ENCODE measurements at regions not wholly inside any gene's neighbourhood (a gene's known extent, or its start where the extent isn't known, plus 50 kb on each side); places are given as distances from the start of the nearest gene placed in this dataset.
A peak's percentile ranks its signal among the peaks of the same experiment; 100 is the strongest.
"Not testable (repeated sequence)": the region's sequence is repeated elsewhere in the genome, so short reads cannot be mapped to it uniquely, and the experiment has no call there.

GRCh38 chr22:22716136-22716665 lies 71.8 kb downstream of the GGTLC2 start:
- no peak for DNase-seq (ENCODE audit: low read depth)

GRCh38 chr22:22717664-22718063 lies 73.2 kb downstream of the GGTLC2 start:
- no peak for DNase-seq (ENCODE audit: low read depth)

- DNase-seq (ENCODE audit: low read depth) = peak; percentile 40
These were observed 75.8 kb downstream of the GGTLC2 start for GRCh38 chr22:22720201-22720723.

- no peak for DNase-seq (ENCODE audit: low read depth)
These were observed 76.4 kb downstream of the GGTLC2 start for GRCh38 chr22:22720724-22721261.

- peak; percentile 29 for DNase-seq (ENCODE audit: low read depth)
These were observed 77.4 kb downstream of the GGTLC2 start for GRCh38 chr22:22721681-22722354.

- DNase-seq (ENCODE audit: low read depth) = no peak
These were observed 84.0 kb downstream of the GGTLC2 start for GRCh38 chr22:22728382-22728781.

- DNase-seq (ENCODE audit: low read depth) = no peak
These were observed 86.4 kb downstream of the GGTLC2 start for GRCh38 chr22:22730655-22731373.

GRCh38 chr22:22731374-22731676 lies 86.9 kb downstream of the GGTLC2 start:
- DNase-seq (ENCODE audit: low read depth) = no peak

- not testable (repeated sequence) for DNase-seq (ENCODE audit: low read depth)
These were observed 88.6 kb downstream of the GGTLC2 start for GRCh38 chr22:22733006-22733405.

GRCh38 chr22:22733881-22734373 lies 89.5 kb downstream of the GGTLC2 start:
- no peak for DNase-seq (ENCODE audit: low read depth)

GRCh38 chr22:22734395-22735272 lies 90.2 kb downstream of the GGTLC2 start:
- DNase-seq (ENCODE audit: low read depth) = not testable (repeated sequence)

- not testable (repeated sequence) for DNase-seq (ENCODE audit: low read depth)
These were observed 90.9 kb downstream of the GGTLC2 start for GRCh38 chr22:22735276-22735675.

GRCh38 chr22:22735695-22736611 lies 91.5 kb downstream of the GGTLC2 start:
- no peak for DNase-seq (ENCODE audit: low read depth)

GRCh38 chr22:22737590-22737989 lies 93.2 kb downstream of the GGTLC2 start:
- no peak for DNase-seq (ENCODE audit: low read depth)

- no peak for DNase-seq (ENCODE audit: low read depth)
These were observed 94.7 kb downstream of the GGTLC2 start for GRCh38 chr22:22738959-22739585.

- no peak for DNase-seq (ENCODE audit: low read depth)
These were observed 96.3 kb downstream of the GGTLC2 start for GRCh38 chr22:22740560-22741276.

GRCh38 chr22:22741843-22742242 lies 97.4 kb downstream of the GGTLC2 start:
- no peak for DNase-seq (ENCODE audit: low read depth)

- no peak for DNase-seq (ENCODE audit: low read depth)
These were observed 98.2 kb downstream of the GGTLC2 start for GRCh38 chr22:22742641-22743040.

GRCh38 chr22:22743128-22743760 lies 98.8 kb downstream of the GGTLC2 start:
- DNase-seq (ENCODE audit: low read depth) = no peak
